Stimulated activated CD8-positive, alpha-beta memory T cell treated with anti-CD3 and anti-CD28 coated beads, Interleukin-12 subunit alpha, Interleukin-12 subunit beta, amount 100 ng/mL, for 1 hour (primary cell): ENCODE measurements at regions not wholly inside any gene's neighbourhood (a gene's known extent, or its start where the extent isn't known, plus 50 kb on each side); places are given as distances from the start of the nearest gene placed in this dataset.

Experiments
- DNase-seq: peaks from one replicate; pipeline ENCODE4 v3.0.0-alpha.2; 2020; ENCODE audit warnings: low read depth

DNA sequence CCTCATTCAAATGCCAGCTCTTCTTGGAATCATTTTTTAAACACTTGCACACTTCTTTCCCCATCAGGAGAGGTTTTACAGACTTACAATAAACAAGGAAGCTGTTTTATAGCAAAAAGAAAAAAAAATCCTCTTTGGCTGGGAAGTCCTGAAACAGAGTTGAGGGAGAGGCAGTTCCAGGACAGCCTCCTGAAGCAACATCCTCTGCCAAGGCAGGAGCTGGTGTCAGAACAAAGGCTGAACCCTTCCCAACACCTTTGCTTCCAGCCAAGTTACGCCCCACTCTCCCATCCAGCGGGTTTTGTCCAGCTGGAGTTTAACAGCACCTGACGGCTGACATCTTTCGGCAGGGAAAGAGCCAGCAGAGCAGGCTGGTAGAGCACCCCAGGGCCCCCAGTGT, 287.8 kb downstream of the RRAGC start:
- no peak for DNase-seq

DNA sequence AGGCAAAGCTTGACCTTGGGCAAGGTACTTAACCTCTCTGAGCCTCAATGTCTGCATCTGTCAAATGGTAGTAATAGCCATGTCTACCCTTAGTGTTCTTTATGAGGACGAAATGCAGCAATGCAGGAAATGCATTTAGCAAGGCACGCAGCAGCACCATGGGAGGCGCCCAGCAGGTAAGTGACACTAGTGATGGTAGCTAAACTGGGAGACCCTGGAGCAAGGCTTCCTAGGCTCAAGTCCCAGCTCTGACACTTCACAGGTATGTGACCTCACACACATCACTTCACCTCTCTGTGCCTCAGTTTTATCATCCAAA, 289.0 kb downstream of the RRAGC start:
- no peak for DNase-seq

DNA sequence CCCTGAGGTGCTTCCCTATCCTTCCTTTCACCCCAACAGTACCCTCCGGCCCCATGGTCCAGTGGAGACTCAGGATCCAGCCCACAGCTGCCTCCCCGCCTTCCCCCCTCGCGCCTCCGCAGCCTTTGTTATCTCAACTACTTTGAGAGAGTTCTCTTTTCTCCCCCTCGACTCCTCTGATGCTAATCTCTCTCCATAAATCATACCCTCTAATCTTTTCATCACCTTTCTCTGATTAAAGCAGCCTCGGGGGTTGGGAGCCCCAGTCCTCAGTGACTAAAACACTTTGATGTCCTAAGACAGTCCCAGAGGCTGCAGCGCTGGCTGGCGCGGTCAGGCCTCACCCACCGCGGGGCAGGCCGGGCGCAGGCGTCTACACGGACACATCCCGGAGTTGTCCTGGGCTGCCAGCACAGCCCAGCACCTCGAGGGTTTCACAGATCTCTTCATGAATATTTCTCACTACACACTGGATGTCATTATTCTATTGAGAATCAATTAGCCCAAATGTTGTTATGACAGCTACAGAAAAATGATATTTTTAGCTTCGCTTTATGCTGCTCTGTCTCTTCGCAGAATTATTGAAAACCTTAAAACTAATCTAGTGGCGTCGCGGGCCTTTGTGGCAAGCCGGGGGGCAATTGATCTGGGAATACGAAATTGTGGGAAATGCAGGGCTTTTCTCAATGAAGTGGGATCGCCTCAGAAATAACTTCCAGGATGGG, 289.5 kb downstream of the RRAGC start:
- no peak for DNase-seq

DNA sequence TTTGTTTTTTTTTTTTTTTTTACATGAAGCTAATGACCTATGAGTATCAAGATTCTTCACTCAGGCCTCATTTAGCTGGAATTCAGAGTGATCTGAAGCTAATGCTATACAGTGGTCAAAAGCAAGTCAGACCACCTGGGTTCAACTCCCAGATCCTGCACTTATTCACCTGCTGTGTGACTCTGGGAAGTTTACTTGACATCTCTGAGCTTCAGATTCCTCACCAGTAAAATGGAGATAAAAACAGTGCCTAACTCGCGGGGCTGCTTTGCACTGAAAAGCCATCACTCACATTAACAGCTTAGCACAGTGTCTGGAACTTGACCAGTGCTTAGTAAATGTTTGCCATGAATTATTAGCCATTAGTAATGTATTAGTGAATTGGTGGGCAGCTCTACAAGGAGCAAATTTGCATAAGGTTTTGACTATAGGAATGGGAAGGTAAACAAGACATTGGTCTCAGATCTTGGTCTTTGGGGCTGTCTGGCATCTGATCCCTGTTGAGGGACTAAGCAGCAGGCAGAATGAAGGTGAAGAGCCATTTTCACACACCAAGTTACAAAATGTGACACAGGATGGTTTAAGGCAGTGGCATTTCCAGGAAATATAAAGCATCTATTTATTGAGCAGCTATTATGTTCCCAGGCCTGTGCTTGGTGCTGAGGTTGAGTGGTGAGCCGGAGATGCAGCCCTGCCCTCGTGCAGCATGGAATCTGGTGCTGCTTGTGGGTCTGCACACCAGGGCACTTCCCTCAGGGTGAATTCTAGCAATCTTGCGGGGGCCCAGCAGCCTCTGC, 291.3 kb downstream of the RRAGC start:
- DNase-seq = no peak

DNA sequence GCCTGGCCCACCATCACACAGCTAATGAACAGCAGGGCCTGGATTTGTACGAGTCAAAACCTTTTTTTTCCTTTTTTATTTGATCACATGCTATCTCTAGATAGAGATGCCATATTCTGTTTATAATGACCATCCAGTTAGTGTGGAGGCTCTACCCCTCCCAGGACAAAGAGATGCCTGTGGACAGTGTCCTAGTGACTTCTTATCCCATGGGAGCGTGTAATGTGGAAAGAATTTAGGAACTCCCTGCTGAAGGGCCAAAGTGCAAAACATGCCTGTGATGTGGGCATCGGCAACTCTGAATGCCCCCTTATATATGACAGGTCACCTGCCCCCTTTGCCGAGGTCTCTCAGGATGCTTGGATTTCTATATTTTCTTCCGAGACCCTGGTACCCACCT, 292.2 kb downstream of the RRAGC start:
- no peak for DNase-seq

DNA sequence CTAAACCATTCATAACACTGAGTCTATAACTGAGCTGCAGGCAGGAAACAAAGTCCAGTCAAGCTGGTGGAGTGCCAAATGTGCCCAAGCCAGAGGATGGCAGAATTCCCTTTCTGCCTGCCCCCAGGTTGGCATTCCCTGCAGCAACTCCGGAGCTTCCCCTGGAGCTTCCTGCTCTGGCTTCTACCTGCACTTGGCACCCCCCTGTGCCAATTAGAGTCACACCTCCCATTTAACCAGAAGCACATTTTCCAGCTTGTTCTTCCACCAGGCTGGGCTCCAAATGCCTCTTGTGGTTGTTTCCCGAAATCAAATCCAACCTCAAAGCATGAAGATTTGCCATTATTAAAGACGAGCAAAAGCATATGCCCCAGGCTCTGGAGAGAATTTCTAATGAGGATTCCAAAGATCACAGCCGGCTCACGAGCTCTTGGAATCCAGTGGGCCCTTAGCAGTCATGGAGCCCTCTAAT, 294.5 kb downstream of the RRAGC start:
- no peak for DNase-seq

DNA sequence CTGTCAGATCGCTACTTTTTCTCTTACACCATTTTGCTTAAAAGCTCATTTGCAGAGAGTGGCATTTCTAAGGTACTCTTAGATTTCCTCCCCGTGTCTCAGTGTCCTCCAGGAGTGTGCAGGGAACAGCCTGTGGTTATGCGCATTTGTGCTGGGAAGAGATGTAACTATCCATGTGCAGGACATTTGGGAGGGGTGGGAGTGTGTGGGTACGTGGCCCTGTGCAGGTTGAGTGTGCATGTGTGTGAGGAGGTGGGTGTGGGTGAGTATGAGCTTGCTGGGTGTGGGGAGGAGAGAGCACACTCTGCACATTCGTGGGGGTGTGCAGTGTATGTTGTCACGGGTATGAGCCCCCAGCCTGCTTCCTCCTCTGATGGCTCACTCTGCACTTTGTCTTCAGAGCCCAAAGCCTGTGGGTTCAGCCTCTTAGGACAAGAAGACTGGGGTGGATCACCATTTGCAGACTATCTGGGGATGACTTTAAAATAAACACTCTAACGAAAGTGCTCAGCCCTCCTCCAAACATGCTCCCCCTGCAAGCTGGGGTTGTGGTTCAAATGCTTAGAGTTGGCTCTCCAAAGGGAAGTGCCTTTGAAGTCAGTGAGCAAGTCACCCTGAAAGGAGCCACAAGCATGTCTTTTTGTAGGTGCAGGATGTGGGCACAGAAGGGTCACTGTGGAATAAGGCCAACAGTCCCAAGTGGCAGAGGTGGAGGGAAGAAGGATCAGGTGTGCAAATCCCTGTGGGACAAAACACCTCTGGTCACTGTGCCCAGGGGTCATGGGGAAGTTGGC, 295.4 kb downstream of the RRAGC start:
- DNase-seq = no peak

DNA sequence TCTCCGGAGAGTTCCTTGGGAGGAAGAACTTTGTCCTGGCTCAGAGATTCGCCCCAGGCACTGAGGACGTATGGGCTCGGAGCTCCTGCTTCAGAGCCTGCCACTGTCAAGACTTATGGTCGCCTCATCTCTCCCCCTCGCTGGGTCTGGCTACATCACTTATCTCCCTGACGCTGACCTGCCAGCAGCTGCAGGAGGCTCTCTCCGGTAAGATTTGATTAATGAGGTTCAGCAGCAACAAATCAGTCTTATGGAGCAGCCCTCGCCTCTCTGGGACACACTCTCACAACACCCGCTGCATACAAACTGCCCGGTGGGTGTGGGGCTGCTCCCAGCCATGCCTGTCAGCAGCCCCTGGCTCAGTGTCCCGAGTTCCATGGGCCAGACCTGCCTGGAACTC, 297.8 kb downstream of the RRAGC start:
- DNase-seq = no peak

DNA sequence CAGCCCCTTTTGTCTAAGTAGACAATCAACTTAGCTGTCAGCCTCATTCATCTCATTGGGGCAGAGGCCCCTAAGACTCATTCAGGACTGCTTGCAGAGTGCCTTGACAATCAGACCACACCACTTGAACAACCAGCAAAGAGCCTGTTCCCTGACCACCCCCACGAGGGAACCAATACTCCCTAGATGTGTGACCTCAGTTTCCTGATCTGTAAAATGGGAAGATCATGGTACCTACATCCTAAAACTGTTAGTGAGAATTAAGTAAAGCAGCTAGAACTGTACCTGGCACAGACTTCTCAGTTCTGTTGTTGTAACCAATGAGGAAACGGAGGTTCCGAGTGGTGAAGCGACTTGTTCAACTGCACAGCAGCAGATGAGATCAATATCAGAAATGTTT, 298.5 kb downstream of the RRAGC start:
- DNase-seq = no peak

DNA sequence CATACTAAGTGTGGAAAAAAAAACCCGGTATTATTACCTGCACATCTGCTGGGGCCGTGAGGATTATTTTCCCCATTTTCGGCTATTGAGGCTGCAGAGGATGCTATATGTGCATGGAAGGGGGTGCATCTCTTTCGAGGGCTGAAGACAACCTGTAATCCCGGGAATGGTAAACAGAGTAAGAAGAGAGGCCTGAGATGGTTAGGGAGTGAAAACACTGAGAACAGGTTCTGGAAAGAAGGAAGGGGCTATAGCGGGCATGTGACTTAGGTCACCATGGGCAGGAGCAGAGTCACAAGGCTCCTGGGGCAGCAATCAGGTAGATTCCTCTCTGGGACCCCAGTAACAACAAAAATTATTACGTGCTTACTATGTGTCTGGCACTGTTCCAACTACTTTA, 299.1 kb downstream of the RRAGC start:
- DNase-seq = no peak

DNA sequence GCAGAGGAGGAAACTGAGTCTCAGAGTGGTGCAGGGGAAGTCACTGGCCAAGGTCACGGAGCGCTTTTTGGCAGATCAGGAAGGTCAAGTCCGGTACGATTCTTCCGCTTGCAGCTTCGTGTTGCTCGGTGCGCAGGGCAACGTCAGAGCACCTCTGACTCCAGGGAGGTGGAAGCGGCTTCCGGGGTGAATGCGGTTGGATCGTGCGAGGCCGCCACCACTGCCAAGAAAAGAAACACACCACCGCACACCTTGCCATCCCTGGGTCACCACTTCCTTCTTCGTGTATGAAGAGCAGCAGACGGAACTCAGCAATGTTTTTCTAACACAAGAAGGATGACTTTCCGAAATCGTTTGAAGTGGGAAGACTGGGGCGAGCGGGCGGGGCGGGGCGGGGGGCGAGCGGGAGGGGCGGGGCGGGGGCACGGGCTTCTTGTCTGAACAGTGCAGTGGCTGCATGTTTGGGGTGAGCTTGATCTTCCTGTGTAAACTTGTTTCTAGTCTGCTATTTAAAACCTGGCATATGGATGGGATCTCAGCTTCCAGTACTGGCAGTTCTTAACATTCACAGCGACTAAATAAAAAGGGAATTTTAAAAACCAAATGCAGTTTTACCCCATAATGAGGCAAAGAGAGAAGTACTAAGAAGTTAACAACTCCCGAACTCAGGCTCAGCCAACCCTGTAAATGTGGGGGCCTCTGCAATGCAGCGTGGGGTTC, 300.0 kb downstream of the RRAGC start:
- DNase-seq = peak; percentile 62

DNA sequence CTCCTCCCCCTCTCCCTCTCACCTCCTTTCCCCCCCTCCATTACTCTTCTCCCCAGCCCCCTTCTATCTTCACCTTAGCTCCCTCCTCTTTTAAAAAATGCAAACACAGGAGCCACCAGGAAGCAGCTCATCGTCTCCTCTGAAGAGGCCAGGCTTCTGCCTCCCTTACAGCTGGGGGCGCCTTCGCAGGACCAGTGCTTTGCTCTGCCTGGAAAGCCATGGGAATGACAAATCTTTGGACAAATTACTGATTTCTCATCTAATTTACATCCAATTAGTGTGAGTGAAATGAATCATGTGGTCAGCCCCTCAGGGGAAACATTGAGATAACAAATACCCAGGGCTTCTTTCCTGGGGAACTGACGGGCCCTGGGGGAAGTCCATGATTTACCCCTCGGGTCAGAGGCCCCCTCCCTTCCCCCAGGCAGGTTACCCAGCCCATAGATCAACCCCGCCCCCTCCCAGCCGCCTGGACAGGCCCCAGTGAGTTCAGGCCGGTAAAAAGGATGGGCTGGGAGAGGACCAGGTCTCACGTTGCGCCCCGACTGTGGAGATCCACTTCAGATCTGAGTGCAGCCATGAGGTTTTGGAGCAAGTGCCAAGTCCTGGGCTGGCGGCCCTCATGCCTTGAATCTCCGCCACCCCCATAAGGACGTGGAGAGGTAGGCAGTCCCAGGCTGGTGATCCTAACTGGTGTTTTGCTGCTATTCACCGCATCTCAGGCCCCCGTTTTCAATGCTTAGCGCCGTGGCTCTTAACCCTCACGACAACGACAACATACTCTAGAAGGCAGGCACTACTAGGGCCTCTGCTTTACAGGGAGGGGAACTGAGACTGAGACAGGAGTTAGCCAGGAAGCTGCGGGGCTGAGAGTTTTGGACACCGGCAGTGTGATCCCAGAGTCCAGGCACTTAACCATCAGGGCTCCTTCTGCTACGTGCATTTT, 300.8 kb downstream of the RRAGC start:
- DNase-seq = no peak

DNA sequence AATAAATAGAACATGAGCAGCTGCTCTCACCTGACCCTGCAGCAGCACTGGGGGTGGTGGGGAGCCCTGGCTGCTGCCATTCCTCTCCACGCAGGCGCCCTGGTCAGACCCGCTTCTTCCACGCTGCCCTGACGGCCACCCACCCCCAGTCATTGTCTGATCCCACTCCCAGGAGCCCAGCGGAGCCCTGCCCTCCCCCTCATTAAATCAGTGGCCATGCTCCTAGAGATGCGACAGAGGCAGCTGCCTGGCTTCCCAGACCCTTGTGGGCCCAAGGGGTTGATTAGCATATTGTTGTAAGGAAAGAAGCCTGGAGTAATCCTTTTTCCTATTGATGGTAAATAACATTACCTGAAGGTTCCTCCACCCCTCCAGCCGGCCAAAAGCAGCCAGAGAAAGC, 301.5 kb downstream of the RRAGC start:
- no peak for DNase-seq

DNA sequence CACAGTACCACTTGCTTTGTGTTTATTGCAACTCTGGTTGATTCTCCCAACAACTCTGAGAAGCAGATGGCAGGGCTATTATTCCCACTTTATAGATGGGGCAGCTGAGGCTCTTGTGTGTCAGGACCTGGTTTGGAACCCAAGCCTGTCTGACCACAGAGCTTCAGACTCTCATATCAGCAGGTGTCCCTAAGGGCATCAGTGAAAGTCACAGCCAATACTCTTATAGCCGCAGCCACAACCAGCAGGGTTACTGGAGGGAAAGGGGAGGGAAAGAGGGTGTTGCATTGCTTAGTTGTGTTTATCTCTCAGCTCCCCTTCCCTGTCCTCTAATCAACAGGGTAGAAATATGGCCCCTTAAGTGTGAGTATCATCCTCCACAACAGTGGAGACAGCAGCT, 304.0 kb downstream of the RRAGC start:
- no peak for DNase-seq

DNA sequence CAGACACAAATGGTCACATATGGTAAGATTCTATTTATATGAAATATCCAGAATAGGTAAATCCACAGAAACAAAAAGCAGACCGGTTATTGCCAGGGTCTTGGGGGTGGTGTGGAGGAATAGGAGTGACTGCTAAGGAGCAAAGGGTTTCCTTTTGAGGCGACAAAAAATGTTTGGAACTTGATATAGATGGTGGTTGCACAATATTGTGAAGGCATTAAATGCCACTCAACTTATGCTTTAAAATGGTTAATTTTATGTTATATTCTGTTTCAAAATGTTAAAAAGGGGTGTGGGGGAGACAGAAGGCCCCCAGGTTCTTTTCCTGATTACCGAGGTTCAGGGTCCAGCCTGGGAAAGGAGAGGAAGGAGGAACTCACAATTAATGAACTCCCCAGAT, 304.4 kb downstream of the RRAGC start:
- no peak for DNase-seq

DNA sequence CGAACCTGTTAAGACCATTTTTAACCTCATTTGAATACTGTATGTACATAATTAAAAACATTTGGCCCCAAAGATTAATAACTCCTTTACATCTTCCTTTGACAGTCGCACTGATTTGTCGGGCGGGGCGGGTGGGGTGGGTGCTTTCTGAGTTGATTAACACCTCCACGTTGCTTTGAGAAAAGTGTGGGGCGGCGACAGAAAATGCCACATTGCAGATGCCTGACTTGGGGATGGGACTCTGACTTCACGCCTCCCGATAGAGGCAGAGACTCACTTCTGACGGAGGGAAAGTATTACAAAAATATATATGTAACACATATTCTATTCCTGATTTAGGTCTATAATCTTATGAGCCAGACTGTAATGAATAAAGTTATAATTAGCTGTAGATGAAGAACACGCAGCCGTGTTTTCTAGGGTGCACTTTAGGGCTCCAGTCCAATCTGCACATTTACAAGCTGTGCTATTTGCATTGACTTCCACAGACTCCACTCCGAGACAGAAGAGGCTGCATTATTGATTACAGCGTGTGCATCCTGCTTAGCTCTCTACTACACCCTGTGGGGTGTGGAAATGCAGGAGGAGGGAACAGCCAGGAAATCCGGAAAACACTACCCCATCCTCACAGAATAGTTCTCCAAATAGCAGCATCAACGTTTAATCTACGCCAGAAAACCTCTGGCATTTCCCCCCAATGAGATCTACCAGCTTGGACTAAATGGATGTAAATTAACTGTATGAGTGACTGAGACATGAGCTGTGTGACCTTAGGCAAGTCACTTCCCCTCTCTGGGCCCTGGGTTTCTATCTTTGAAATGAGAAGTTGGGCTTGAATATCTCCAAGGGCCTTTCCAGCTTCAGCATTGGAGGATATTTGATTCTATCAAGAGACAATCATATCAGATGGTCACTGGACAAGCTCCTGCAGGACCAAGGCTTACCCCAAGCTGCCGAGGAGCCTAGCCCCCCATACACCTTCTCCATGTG, 308.0 kb downstream of the RRAGC start:
- DNase-seq = no peak

DNA sequence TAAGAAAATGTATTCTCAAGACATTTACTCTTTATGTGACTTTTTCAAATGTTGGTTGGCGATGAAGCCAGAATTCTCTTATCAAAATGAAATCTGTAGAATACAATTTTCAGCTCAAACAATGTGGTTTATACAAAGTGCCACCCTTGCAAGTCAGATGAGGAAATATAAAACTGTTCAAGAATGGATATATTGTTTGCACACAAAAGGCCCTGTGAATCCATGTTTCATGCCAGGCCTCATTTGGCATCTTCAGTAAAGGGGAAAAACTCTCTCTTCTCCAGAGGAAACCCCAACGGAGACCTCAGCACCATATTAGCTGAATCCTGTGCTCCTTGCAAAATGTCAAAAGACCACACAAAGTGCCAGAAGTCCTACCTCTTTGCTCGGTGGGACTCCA, 310.4 kb downstream of the RRAGC start:
- DNase-seq = no peak

DNA sequence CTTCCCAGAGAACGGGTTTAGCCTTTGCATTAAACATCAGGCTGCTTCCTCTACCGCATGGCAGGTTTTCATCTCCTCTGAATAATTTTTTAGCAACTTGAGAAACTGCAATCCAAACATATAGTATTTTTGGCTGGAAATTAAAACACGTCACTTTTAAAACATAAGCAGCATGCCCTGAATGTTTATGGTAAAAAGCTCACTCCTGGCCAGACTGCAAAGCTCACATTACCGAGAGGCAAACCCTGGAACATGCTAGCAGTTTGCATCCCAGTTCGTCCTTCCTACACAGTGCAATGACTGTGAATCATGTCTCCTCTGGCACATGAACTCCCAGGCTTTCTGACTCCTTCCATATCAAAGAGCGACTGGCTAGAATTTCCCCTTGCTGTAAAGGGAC, 312.3 kb downstream of the RRAGC start:
- no peak for DNase-seq

DNA sequence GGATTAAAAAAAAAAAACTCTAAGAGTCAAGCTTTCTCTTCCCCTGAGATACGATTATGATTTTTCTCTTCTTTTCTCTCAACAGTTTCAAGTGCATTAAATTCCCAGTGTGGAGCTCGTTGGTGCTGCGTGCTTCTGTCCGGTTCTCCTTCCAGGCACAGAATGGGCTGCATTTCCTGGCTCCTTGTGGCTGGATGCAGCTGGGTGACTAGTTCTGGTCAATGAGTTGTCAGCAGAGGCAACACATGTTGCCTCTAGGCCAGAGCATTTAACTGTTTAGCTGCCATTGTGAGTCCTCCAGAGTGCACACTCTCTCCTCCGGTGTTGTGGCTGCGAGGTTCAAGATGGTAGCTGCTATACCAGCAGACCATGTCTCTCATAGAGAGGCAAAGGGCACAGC, 312.9 kb downstream of the RRAGC start:
- DNase-seq = no peak

DNA sequence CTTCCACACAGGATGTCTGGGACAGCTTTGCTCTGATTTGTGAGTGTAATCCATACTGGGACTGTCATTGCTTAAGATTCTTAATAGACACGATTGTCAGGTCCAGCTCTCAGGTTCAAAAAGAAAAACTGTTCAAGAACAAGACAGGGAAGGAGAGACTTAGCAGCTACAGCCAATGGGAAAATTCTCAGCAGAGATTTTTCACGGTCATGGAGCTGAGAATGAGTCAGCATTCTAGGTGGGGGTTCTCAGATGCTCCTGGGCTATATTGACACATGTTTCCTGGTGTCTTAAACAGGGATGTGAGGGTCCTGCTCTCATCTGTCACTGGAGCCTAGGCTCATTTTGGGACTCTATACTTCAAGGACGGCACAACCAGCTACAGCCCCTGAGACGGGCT, 318.3 kb downstream of the RRAGC start:
- DNase-seq = no peak
